B cell (primary cell): ENCODE measurements at regions not wholly inside any gene's neighbourhood (a gene's known extent, or its start where the extent isn't known, plus 50 kb on each side); places are given as distances from the start of the nearest gene placed in this dataset.
"Not testable (repeated sequence)": the region's sequence is repeated elsewhere in the genome, so short reads cannot be mapped to it uniquely, and the experiment has no call there.

Experiments
- EZH2 ChIP-seq: IDR thresholded peaks from 2 replicates; pipeline ENCODE4 v1.6.1; 2012; ENCODE audit warnings: borderline replicate concordance, low read depth, mild to moderate bottlenecking, moderate library complexity, low read length; ENCODE audit not compliant: insufficient read depth, poor library complexity, severe bottlenecking
- TF ChIP-seq, protein P1 (sequence below): fragments of 200-600 bp; IDR thresholded peaks from one replicate; pipeline ENCODE4 v1.8.0; 2022; ENCODE audit warnings: antibody characterized with exemption, mild to moderate bottlenecking

DNA sequence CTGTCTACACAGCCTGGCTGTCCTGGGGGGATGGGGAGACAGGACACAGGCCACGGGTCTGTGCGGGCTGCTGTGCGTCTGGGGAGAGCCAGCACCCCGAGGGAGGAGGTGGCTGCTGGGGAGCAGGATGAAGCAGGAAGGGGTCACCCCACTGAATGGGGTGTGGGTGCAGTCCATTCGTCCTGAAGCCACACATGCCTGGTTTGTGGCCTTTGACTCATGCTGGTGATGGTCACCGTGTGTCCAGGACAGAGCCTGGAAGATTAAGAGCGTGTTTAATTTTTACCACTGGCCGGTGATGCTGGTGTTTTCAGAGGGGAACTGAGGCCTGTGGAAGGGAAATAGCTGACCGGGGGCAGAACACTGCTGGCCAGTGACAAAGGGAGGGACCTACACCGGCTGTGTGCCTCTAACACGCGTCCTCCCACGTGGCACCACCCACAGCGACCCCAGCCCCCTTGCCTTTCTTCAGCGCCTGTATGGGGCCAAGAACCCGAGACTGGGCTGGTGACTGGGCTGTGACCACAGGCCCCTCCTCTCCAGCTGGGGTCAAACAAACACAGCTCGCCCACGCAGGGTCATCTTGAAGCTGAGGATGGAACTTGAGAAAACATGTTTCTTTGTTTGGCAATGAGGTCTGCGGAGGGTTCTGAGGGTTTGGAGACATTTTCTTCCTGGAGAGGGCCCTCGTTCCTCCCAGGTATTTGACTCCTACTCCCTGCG lies 99.5 kb upstream of the LRPAP1 start:
- TF ChIP-seq, protein P1, sequence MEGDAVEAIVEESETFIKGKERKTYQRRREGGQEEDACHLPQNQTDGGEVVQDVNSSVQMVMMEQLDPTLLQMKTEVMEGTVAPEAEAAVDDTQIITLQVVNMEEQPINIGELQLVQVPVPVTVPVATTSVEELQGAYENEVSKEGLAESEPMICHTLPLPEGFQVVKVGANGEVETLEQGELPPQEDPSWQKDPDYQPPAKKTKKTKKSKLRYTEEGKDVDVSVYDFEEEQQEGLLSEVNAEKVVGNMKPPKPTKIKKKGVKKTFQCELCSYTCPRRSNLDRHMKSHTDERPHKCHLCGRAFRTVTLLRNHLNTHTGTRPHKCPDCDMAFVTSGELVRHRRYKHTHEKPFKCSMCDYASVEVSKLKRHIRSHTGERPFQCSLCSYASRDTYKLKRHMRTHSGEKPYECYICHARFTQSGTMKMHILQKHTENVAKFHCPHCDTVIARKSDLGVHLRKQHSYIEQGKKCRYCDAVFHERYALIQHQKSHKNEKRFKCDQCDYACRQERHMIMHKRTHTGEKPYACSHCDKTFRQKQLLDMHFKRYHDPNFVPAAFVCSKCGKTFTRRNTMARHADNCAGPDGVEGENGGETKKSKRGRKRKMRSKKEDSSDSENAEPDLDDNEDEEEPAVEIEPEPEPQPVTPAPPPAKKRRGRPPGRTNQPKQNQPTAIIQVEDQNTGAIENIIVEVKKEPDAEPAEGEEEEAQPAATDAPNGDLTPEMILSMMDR: not testable (repeated sequence)
- TF ChIP-seq EZH2: not testable (repeated sequence)
